ENCODE measurements at regions not wholly inside any gene's neighbourhood (a gene's known extent, or its start where the extent isn't known, plus 50 kb on each side); places are given as distances from the start of the nearest gene placed in this dataset.

GRCh38 chr4:181766061-181766548, 477.1 kb upstream of the TENM3 start:
- Histone ChIP-seq H3K9me2 (replicated peaks; ENCODE audit: insufficient read depth, low read length) (no peaks in the 10 kb centered on the region), H4K20me1 (ENCODE audit: insufficient read depth, low read depth, low read length) (no peaks in the 10 kb centered on the region), H3K27me3 (ENCODE audit: low read length) (no peaks in the 10 kb centered on the region), H3K4me1 (ENCODE audit: low read length) (no peaks in the 10 kb centered on the region), H3K4me3 (ENCODE audit: low read length) (no peak overlapping the region), H2AFZ (ENCODE audit: low read length) (no peak overlapping the region), H3K4me2 (ENCODE audit: low read depth, low read length, poor library complexity, severe bottlenecking) (no peak overlapping the region), H3K9ac (ENCODE audit: low read length) (no peak overlapping the region), H3K9me3 (ENCODE audit: low read length) (no peaks in the 10 kb centered on the region), H3K79me2 (ENCODE audit: low read length) (no peaks in the 10 kb centered on the region), H3K27ac (ENCODE audit: low read length) (no peak overlapping the region), H3K36me3 (ENCODE audit: insufficient read depth, low read length) (no peaks in the 10 kb centered on the region)
- no peak for DNase-seq

DNA sequence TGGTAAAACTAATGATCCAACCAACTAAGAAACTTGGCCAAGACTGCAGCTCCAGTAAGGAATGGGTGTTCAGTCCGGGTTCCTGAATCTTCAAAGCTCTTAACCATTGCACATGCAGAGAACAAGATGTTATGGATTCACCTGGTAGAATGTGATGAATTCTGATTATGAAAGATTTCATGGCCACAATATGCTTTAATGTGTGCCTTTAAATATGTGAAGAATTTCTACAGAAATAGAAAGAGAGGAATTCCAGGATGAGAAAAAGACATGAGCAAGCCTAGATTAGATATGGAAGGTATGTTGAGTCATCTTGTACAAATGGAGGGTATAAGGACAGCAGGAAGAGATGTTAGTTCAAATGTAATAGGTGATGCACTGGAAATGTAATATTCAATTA, 472.2 kb upstream of the TENM3 start:
- Histone ChIP-seq H2AFZ (ENCODE audit: low read length) (no peak overlapping the region), H3K4me3 (ENCODE audit: low read length) (no peak overlapping the region), H3K4me2 (ENCODE audit: low read depth, low read length, poor library complexity, severe bottlenecking) (no peak overlapping the region), H3K27ac (ENCODE audit: low read length) (no peak overlapping the region), H3K36me3 (ENCODE audit: insufficient read depth, low read length) (no peaks in the 10 kb centered on the region), H3K27me3 (ENCODE audit: low read length) (no peaks in the 10 kb centered on the region), H3K9ac (ENCODE audit: low read length) (no peak overlapping the region), H3K9me3 (ENCODE audit: low read length) (no peaks in the 10 kb centered on the region), H3K9me2 (replicated peaks; ENCODE audit: insufficient read depth, low read length) (no peaks in the 10 kb centered on the region), H4K20me1 (ENCODE audit: insufficient read depth, low read depth, low read length) (no peaks in the 10 kb centered on the region), H3K79me2 (ENCODE audit: low read length) (no peaks in the 10 kb centered on the region), H3K4me1 (ENCODE audit: low read length) (no peaks in the 10 kb centered on the region)
- no peak for DNase-seq

DNA sequence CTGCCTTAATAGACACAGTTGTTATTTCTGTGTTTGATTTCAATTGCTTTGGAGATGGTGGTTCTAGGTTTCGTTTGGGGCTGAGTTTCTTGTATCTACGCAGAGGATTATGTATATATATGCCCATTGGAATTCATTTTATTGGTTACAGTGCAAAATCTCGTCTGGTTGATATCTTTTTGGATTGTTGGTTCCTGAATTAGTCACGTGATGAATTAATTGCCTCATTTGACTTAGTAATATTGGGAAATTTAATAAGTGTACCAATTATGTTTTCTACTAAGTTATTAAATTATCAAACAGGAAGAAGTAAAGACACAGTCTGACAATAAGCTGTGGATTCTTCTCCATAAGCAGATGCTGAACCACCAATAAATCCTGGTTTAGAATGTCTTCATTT, 467.9 kb upstream of the TENM3 start:
- no peak overlapping the region for H3K9ac ChIP-seq (ENCODE audit: low read length)
- H3K9me2 ChIP-seq (replicated peaks; ENCODE audit: insufficient read depth, low read length), result no peaks in the 10 kb centered on the region
- no peak overlapping the region for H3K4me2 ChIP-seq (ENCODE audit: low read depth, low read length, poor library complexity, severe bottlenecking)
- H3K27ac ChIP-seq (ENCODE audit: low read length), result no peak overlapping the region
- no peaks in the 10 kb centered on the region for H3K4me1 ChIP-seq (ENCODE audit: low read length)
- no peak overlapping the region for H3K4me3 ChIP-seq (ENCODE audit: low read length)
- H4K20me1 ChIP-seq (ENCODE audit: insufficient read depth, low read depth, low read length), result no peaks in the 10 kb centered on the region
- H2AFZ ChIP-seq (ENCODE audit: low read length), result no peak overlapping the region
- no peaks in the 10 kb centered on the region for H3K36me3 ChIP-seq (ENCODE audit: insufficient read depth, low read length)
- no peaks in the 10 kb centered on the region for H3K27me3 ChIP-seq (ENCODE audit: low read length)
- H3K9me3 ChIP-seq (ENCODE audit: low read length), result no peaks in the 10 kb centered on the region
- H3K79me2 ChIP-seq (ENCODE audit: low read length), result no peaks in the 10 kb centered on the region
- DNase-seq, result no peak

GRCh38 chr4:181776264-181777054, 466.7 kb upstream of the TENM3 start:
- Histone ChIP-seq H3K9me3 (ENCODE audit: low read length) (no peaks in the 10 kb centered on the region), H3K27ac (ENCODE audit: low read length) (no peak overlapping the region), H3K9me2 (replicated peaks; ENCODE audit: insufficient read depth, low read length) (no peaks in the 10 kb centered on the region), H2AFZ (ENCODE audit: low read length) (no peak overlapping the region), H3K9ac (ENCODE audit: low read length) (no peak overlapping the region), H3K4me3 (ENCODE audit: low read length) (no peak overlapping the region), H3K4me2 (ENCODE audit: low read depth, low read length, poor library complexity, severe bottlenecking) (no peak overlapping the region), H3K36me3 (ENCODE audit: insufficient read depth, low read length) (no peaks in the 10 kb centered on the region), H4K20me1 (ENCODE audit: insufficient read depth, low read depth, low read length) (no peaks in the 10 kb centered on the region), H3K79me2 (ENCODE audit: low read length) (no peaks in the 10 kb centered on the region), H3K27me3 (ENCODE audit: low read length) (no peaks in the 10 kb centered on the region), H3K4me1 (ENCODE audit: low read length) (no peaks in the 10 kb centered on the region)
- DNase-seq, result no peak

DNA sequence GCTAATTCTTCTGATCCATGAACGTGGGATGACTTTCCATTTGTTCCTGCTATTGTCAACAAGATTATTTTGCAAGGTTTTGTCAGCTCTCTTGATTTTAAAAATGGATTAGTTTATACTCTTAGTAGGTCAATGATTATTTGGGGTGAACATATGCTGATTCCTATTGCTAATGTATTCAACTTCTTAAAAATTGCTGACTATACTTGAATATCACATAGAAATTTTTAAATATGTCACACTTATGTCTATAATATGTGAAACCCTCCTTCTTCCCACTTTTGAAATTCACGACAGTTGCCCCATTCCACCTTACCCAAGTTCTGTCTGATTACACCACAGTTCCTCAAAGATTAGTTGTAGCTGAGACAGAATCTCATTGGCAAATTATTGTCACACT, 465.7 kb upstream of the TENM3 start:
- Histone ChIP-seq H3K9me3 (ENCODE audit: low read length) (no peaks in the 10 kb centered on the region), H3K9me2 (replicated peaks; ENCODE audit: insufficient read depth, low read length) (no peaks in the 10 kb centered on the region), H3K9ac (ENCODE audit: low read length) (no peak overlapping the region), H3K4me2 (ENCODE audit: low read depth, low read length, poor library complexity, severe bottlenecking) (no peak overlapping the region), H4K20me1 (ENCODE audit: insufficient read depth, low read depth, low read length) (no peaks in the 10 kb centered on the region), H3K4me3 (ENCODE audit: low read length) (no peak overlapping the region), H3K4me1 (ENCODE audit: low read length) (no peaks in the 10 kb centered on the region), H3K36me3 (ENCODE audit: insufficient read depth, low read length) (no peaks in the 10 kb centered on the region), H3K27ac (ENCODE audit: low read length) (no peak overlapping the region), H2AFZ (ENCODE audit: low read length) (no peak overlapping the region), H3K79me2 (ENCODE audit: low read length) (no peaks in the 10 kb centered on the region), H3K27me3 (ENCODE audit: low read length) (no peaks in the 10 kb centered on the region)
- DNase-seq, result no peak

DNA sequence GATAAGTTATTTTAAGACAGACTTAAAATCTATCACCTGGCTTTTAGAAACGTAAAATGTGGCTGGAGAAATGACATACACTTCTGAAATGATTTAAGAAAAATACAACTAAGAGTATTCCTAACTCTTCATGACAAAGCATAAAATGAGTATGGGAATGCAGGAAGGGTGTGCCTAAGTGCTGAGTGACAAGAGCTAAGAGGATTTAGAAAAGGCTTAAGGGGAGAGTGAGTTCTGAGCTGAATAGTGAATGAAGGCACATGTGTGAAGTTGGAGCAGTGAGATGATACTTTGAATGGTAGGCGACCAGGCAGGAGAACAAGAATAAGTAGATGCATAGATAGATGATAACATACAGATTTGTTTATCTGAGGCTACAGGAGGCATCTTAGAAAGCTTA, 458.3 kb upstream of the TENM3 start:
- Histone ChIP-seq H3K79me2 (ENCODE audit: low read length) (no peaks in the 10 kb centered on the region), H2AFZ (ENCODE audit: low read length) (no peak overlapping the region), H3K4me2 (ENCODE audit: low read depth, low read length, poor library complexity, severe bottlenecking) (no peak overlapping the region), H3K4me3 (ENCODE audit: low read length) (no peak overlapping the region), H4K20me1 (ENCODE audit: insufficient read depth, low read depth, low read length) (no peaks in the 10 kb centered on the region), H3K9me2 (replicated peaks; ENCODE audit: insufficient read depth, low read length) (no peaks in the 10 kb centered on the region), H3K36me3 (ENCODE audit: insufficient read depth, low read length) (no peaks in the 10 kb centered on the region), H3K4me1 (ENCODE audit: low read length) (no peaks in the 10 kb centered on the region), H3K27me3 (ENCODE audit: low read length) (no peaks in the 10 kb centered on the region), H3K27ac (ENCODE audit: low read length) (no peak overlapping the region), H3K9ac (ENCODE audit: low read length) (no peak overlapping the region), H3K9me3 (ENCODE audit: low read length) (no peaks in the 10 kb centered on the region)
- no peak for DNase-seq

- H3K27ac ChIP-seq (ENCODE audit: low read length), result no peak overlapping the region
- no peak overlapping the region for H3K4me2 ChIP-seq (ENCODE audit: low read depth, low read length, poor library complexity, severe bottlenecking)
- no peaks in the 10 kb centered on the region for H3K4me1 ChIP-seq (ENCODE audit: low read length)
- H3K9me2 ChIP-seq (replicated peaks; ENCODE audit: insufficient read depth, low read length), result no peaks in the 10 kb centered on the region
- no peak overlapping the region for H3K4me3 ChIP-seq (ENCODE audit: low read length)
- no peaks in the 10 kb centered on the region for H4K20me1 ChIP-seq (ENCODE audit: insufficient read depth, low read depth, low read length)
- no peaks in the 10 kb centered on the region for H3K79me2 ChIP-seq (ENCODE audit: low read length)
- H3K9ac ChIP-seq (ENCODE audit: low read length), result no peak overlapping the region
- no peaks in the 10 kb centered on the region for H3K9me3 ChIP-seq (ENCODE audit: low read length)
- H2AFZ ChIP-seq (ENCODE audit: low read length), result no peak overlapping the region
- H3K36me3 ChIP-seq (ENCODE audit: insufficient read depth, low read length), result no peaks in the 10 kb centered on the region
- no peaks in the 10 kb centered on the region for H3K27me3 ChIP-seq (ENCODE audit: low read length)
- no peak for DNase-seq
These were observed 450.6 kb upstream of the TENM3 start for GRCh38 chr4:181792641-181793040.

- no peaks in the 10 kb centered on the region for H3K27me3 ChIP-seq (ENCODE audit: low read length)
- H3K9me3 ChIP-seq (ENCODE audit: low read length), result no peaks in the 10 kb centered on the region
- no peaks in the 10 kb centered on the region for H3K79me2 ChIP-seq (ENCODE audit: low read length)
- no peaks in the 10 kb centered on the region for H3K9me2 ChIP-seq (replicated peaks; ENCODE audit: insufficient read depth, low read length)
- H3K4me1 ChIP-seq (ENCODE audit: low read length), result no peaks in the 10 kb centered on the region
- no peak overlapping the region for H2AFZ ChIP-seq (ENCODE audit: low read length)
- no peak overlapping the region for H3K27ac ChIP-seq (ENCODE audit: low read length)
- no peaks in the 10 kb centered on the region for H4K20me1 ChIP-seq (ENCODE audit: insufficient read depth, low read depth, low read length)
- H3K4me2 ChIP-seq (ENCODE audit: low read depth, low read length, poor library complexity, severe bottlenecking), result no peak overlapping the region
- no peak for DNase-seq
- H3K36me3 ChIP-seq (ENCODE audit: insufficient read depth, low read length), result no peaks in the 10 kb centered on the region
- H3K4me3 ChIP-seq (ENCODE audit: low read length), result no peak overlapping the region
- no peak overlapping the region for H3K9ac ChIP-seq (ENCODE audit: low read length)
These were observed 450.1 kb upstream of the TENM3 start for GRCh38 chr4:181793096-181793495.
